Liver (tissue), 3 donors: ENCODE measurements at regions not wholly inside any gene's neighbourhood (a gene's known extent, or its start where the extent isn't known, plus 50 kb on each side); places are given as distances from the start of the nearest gene placed in this dataset.

ENCODE experiments used
- HNF4A ChIP-seq, 2 donors: conservative IDR thresholded peaks; 2 replicates each; pipeline ENCODE4 v1.6.1; 2016; ENCODE audit warnings: antibody characterized with exemption in 2 of 2, mild to moderate bottlenecking in 2 of 2
- RAD21 ChIP-seq, 2 donors: IDR thresholded peaks; 2 replicates each; pipeline ENCODE4 v1.6.1; 2016; ENCODE audit warnings: antibody characterized with exemption in 2 of 2, mild to moderate bottlenecking in 2 of 2
- TF ChIP-seq, protein P1 (sequence below): fragments of 150-350 bp; IDR thresholded peaks from 2 replicates; pipeline ENCODE4 v1.5.1; 2017; ENCODE audit warnings: improper control_type of control experiment, low read depth, low read length; ENCODE audit not compliant: missing input control
- TF ChIP-seq, protein P2 (sequence below): IDR thresholded peaks from 2 replicates; pipeline ENCODE4 v1.6.1; 2016; ENCODE audit warnings: antibody characterized with exemption, mild to moderate bottlenecking
- donor health status: healthy.
- donor health status: healthy.

DNA sequence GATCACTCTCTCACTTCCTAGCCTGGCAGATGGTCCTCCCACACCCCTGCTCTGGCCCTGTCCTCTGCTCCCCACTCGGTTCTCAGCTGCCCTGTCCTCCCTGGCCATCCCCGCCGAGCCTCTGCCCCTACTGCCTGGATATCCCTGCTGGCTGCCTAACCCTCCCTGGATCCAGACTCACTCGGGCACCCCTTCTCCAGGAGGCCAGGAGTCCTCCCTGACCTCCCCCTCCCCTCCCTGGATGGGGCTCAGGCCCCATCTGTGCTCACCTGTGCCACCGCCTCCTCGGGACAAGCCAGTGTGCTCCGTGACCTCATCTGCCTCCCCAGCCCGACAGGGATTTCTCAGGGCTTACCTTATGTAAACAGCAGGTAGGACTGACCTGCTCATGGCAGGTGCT is 406.1 kb downstream of the TCERG1L start:
- TF ChIP-seq RAD21 (IDR thresholded peaks at IDR 0.05) (no peak), HNF4A (conservative IDR thresholded peaks at IDR 0.05) (no peak)
- TF ChIP-seq, protein P1, sequence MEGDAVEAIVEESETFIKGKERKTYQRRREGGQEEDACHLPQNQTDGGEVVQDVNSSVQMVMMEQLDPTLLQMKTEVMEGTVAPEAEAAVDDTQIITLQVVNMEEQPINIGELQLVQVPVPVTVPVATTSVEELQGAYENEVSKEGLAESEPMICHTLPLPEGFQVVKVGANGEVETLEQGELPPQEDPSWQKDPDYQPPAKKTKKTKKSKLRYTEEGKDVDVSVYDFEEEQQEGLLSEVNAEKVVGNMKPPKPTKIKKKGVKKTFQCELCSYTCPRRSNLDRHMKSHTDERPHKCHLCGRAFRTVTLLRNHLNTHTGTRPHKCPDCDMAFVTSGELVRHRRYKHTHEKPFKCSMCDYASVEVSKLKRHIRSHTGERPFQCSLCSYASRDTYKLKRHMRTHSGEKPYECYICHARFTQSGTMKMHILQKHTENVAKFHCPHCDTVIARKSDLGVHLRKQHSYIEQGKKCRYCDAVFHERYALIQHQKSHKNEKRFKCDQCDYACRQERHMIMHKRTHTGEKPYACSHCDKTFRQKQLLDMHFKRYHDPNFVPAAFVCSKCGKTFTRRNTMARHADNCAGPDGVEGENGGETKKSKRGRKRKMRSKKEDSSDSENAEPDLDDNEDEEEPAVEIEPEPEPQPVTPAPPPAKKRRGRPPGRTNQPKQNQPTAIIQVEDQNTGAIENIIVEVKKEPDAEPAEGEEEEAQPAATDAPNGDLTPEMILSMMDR, result no peak
- TF ChIP-seq, protein P2, sequence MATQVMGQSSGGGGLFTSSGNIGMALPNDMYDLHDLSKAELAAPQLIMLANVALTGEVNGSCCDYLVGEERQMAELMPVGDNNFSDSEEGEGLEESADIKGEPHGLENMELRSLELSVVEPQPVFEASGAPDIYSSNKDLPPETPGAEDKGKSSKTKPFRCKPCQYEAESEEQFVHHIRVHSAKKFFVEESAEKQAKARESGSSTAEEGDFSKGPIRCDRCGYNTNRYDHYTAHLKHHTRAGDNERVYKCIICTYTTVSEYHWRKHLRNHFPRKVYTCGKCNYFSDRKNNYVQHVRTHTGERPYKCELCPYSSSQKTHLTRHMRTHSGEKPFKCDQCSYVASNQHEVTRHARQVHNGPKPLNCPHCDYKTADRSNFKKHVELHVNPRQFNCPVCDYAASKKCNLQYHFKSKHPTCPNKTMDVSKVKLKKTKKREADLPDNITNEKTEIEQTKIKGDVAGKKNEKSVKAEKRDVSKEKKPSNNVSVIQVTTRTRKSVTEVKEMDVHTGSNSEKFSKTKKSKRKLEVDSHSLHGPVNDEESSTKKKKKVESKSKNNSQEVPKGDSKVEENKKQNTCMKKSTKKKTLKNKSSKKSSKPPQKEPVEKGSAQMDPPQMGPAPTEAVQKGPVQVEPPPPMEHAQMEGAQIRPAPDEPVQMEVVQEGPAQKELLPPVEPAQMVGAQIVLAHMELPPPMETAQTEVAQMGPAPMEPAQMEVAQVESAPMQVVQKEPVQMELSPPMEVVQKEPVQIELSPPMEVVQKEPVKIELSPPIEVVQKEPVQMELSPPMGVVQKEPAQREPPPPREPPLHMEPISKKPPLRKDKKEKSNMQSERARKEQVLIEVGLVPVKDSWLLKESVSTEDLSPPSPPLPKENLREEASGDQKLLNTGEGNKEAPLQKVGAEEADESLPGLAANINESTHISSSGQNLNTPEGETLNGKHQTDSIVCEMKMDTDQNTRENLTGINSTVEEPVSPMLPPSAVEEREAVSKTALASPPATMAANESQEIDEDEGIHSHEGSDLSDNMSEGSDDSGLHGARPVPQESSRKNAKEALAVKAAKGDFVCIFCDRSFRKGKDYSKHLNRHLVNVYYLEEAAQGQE, result no peak
